ENCODE measurements at regions not wholly inside any gene's neighbourhood (a gene's known extent, or its start where the extent isn't known, plus 50 kb on each side); places are given as distances from the start of the nearest gene placed in this dataset.
"Not testable (repeated sequence)": the region's sequence is repeated elsewhere in the genome, so short reads cannot be mapped to it uniquely, and the experiment has no call there.

- no peak for DNase-seq (ENCODE audit: low spot score)
Observed at GRCh38 chr18:73446502-73446901, 578.7 kb upstream of the NETO1 start.

- no peak for DNase-seq (ENCODE audit: low spot score)
Observed at GRCh38 chr18:73431620-73432019, 563.8 kb upstream of the NETO1 start.

- DNase-seq (ENCODE audit: low spot score), result no peak
Observed at GRCh38 chr18:73421010-73421409, 553.2 kb upstream of the NETO1 start.

- no peak for DNase-seq (ENCODE audit: low spot score)
Observed at GRCh38 chr18:73419531-73419930, 551.7 kb upstream of the NETO1 start.

- no peak for DNase-seq (ENCODE audit: low spot score)
Observed at GRCh38 chr18:73414598-73414997, 546.8 kb upstream of the NETO1 start.

- no peak for DNase-seq (ENCODE audit: low spot score)
Observed at GRCh38 chr18:73414069-73414468, 546.3 kb upstream of the NETO1 start.

- no peak for DNase-seq (ENCODE audit: low spot score)
Observed at GRCh38 chr18:73409242-73409641, 541.5 kb upstream of the NETO1 start.

- no peak for DNase-seq (ENCODE audit: low spot score)
Observed at GRCh38 chr18:73408469-73408868, 540.7 kb upstream of the NETO1 start.

- no peak for DNase-seq (ENCODE audit: low spot score)
Observed at GRCh38 chr18:73407506-73407905, 539.7 kb upstream of the NETO1 start.

- no peak for DNase-seq (ENCODE audit: low spot score)
Observed at GRCh38 chr18:73384246-73384645, 516.5 kb upstream of the NETO1 start.

- no peak for DNase-seq (ENCODE audit: low spot score)
Observed at GRCh38 chr18:73381699-73382036, 513.9 kb upstream of the NETO1 start.

- DNase-seq (ENCODE audit: low spot score), result no peak
Observed at GRCh38 chr18:73381016-73381698, 513.4 kb upstream of the NETO1 start.

GRCh38 chr18:73366713-73367112, 498.9 kb upstream of the NETO1 start:
- DNase-seq (ENCODE audit: low spot score), result no peak

GRCh38 chr18:73365018-73365417, 497.2 kb upstream of the NETO1 start:
- no peak for DNase-seq (ENCODE audit: low spot score)

GRCh38 chr18:73355121-73355520, 487.3 kb upstream of the NETO1 start:
- no peak for DNase-seq (ENCODE audit: low spot score)

- no peak for DNase-seq (ENCODE audit: low spot score)
Observed at GRCh38 chr18:73352546-73352945, 484.8 kb upstream of the NETO1 start.

GRCh38 chr18:73340135-73340977, 472.6 kb upstream of the NETO1 start:
- no peak for DNase-seq (ENCODE audit: low spot score)

- no peak for DNase-seq (ENCODE audit: low spot score)
Observed at GRCh38 chr18:73331212-73331772, 463.5 kb upstream of the NETO1 start.

GRCh38 chr18:73330106-73330505, 462.3 kb upstream of the NETO1 start:
- DNase-seq (ENCODE audit: low spot score), result not testable (repeated sequence)

GRCh38 chr18:73324187-73324831, 456.5 kb upstream of the NETO1 start:
- not testable (repeated sequence) for DNase-seq (ENCODE audit: low spot score)

GRCh38 chr18:73318739-73319479, 451.1 kb upstream of the NETO1 start:
- DNase-seq (ENCODE audit: low spot score), result no peak

- no peak for DNase-seq (ENCODE audit: low spot score)
Observed at GRCh38 chr18:73316513-73316912, 448.7 kb upstream of the NETO1 start.

Measured in SW480 (cell line).